ENCODE measurements at regions not wholly inside any gene's neighbourhood (a gene's known extent, or its start where the extent isn't known, plus 50 kb on each side); places are given as distances from the start of the nearest gene placed in this dataset.

DNA sequence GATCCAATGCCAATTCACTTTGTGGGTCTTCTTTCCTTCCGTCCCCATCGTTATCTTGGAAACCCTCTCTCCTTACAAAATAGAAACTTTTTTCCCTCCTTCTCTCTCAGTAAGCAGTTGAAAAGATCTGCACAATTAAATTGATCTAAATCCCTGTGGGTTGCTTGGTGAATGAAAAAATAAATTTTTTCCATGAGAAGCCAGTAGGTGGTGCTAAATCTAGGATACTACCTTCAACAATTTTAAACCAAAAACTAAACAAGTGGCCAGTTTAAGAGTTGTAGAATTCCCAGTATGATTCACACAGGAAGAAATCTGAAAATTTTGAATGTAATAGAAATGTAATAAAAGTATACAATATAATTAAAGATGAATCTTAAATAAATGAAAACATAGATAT, 990.3 kb upstream of the ZNF722 start:
- Mint-ChIP-seq H3K27ac (no peak overlapping the region), H3K4me3 (no peak overlapping the region), H3K4me1 (no peaks in the 10 kb centered on the region), H3K27me3 (no peaks in the 10 kb centered on the region), H3K9me3 (peaks cover 4 to 29% of the 10 kb centered on the region in 2 donors)
- DNase-seq = no peak
- no peak for ATAC-seq

DNA sequence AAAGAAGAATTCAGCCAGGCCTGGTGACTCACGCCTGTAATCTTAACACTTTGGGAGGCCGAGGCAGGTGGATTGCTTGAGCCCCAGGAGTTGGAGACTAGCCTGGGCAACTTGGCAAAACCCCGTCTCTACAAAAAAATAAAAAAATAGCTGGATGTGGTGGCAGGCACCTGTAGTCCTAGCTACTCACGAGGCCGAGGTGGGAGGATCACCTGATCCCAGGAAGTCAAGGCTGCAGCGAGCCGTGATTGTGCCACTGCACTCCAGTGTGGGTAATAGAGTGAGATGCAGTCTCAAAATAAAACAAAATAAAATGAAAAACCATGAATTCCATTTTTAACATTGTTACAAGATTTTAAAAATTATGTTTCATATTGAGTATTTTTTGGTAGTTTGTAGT, 988.9 kb upstream of the ZNF722 start:
- ATAC-seq = no peak
- Mint-ChIP-seq H3K4me3 (no peak overlapping the region), H3K4me1 (no peaks in the 10 kb centered on the region), H3K27ac (no peak overlapping the region), H3K27me3 (no peaks in the 10 kb centered on the region), H3K9me3 (peaks cover 12 to 33% of the 10 kb centered on the region in 2 donors)
- DNase-seq = no peak

DNA sequence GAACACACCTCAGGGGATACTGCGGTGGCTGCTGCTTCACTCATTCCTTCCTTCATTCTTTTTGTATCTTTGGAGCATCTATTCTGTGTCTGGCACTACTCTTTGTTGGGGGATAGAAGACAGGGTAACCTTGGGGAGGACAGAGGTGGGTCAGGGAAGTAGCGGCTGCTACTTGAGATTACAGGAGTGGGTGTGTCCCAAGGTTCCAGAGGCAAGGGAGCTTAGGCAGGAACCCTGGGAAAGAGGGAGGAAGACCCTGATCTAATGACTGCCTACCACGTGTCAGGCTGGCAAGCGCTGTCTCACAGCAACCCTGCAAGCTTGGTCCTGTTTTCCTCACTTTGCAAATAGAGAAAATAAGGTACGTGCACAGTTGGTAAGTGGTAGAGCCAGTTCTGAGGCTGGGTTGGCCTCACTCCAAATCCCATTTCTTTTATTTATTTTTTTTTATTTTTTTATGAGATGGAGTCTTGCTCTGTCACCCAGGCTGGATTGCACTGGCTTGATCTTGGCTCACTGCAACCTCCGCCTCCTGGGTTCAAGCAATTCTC, 985.9 kb upstream of the ZNF722 start:
- DNase-seq (no peak), ATAC-seq (no peak)
- Mint-ChIP-seq H3K27ac (no peak overlapping the region), H3K9me3 (peaks cover 20 to 47% of the 10 kb centered on the region in 2 donors), H3K4me1 (no peaks in the 10 kb centered on the region), H3K27me3 (no peaks in the 10 kb centered on the region), H3K4me3 (no peak overlapping the region)

DNA sequence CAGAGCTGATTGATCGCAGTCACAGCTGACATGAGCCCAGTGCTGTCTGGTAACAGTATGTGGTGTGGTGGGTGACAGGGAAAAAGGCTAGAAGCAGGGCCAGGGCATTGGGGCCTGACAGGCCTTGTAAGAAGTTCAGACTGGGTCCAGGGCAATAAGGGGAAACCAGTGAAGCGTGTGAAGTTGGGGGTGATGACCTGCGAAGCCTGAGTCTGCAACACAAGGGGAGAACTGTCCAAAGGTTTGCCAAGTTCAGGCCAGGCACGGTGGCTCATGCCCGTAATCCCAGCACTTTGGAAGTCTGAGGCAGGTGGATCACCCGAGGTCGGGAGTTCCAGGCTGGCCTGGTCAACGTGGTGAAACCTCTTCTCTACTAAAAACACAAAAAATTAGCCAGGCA, 983.9 kb upstream of the ZNF722 start:
- DNase-seq (no peak), ATAC-seq (no peak)
- H3K27me3 Mint-ChIP-seq = no peaks in the 10 kb centered on the region
- no peak overlapping the region for H3K4me3 Mint-ChIP-seq
- peaks cover 16 to 51% of the 10 kb centered on the region in 2 donors for H3K9me3 Mint-ChIP-seq
- no peak overlapping the region for H3K27ac Mint-ChIP-seq
- no peaks in the 10 kb centered on the region for H3K4me1 Mint-ChIP-seq

DNA sequence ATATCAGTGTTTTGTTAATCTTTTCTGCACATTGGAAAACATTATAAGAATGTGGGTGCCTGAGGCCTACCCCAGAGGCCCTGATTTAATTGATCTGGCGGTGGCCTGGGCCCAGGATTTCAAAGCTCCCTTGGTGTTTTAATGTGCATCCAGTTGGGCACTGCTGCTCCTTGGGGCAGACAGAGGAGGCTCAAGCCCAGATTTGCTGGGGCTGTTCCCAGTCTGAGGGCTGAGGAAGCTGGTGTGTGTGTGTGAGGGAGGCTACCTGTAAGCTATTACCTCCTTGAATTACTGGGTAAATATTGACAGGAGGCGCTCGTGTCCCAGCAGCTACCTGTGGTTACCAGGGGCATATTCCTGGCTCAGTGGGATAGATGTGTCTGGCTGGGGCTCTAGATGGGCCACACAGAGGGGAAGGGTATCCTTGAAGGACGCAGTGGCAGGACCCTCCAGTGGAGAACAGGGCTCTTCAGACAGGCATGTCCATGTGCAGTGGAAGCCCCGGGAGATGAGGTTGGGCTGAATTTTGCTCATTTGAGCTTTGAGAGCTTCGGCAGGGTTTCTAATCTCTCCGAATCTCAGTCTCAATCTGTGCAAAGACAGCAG, 975.4 kb upstream of the ZNF722 start:
- Mint-ChIP-seq H3K9me3 (peaks cover 11 to 39% of the 10 kb centered on the region in 2 donors), H3K27me3 (no peaks in the 10 kb centered on the region), H3K4me3 (no peak overlapping the region), H3K4me1 (no peaks in the 10 kb centered on the region), H3K27ac (peak overlapping the region in 1 of 2 donors; percentile 19)
- DNase-seq = no peak
- ATAC-seq = no peak

DNA sequence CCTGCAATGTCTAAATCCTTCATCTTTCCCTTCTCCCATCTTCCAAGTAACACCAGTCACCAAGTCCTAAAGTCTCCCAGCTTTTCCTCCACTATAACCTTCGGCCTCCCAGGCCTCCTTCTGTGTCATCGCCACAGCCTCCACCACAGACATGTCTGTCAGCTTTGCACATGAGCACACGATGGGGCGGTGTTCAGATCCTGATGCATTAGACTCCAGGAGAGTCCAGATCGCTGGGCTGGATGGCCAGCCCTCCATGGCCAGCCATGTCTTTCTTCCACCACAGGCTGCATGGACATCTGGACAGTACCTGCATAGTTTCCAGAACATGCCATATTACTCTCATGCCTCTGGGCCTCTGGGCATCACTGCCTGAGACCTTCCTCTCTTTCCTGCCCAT, 974.2 kb upstream of the ZNF722 start:
- ATAC-seq (no peak), DNase-seq (no peak)
- Mint-ChIP-seq H3K27ac (no peak overlapping the region), H3K9me3 (peaks cover 11 to 50% of the 10 kb centered on the region in 2 donors), H3K4me3 (no peak overlapping the region), H3K4me1 (no peaks in the 10 kb centered on the region), H3K27me3 (no peaks in the 10 kb centered on the region)

DNA sequence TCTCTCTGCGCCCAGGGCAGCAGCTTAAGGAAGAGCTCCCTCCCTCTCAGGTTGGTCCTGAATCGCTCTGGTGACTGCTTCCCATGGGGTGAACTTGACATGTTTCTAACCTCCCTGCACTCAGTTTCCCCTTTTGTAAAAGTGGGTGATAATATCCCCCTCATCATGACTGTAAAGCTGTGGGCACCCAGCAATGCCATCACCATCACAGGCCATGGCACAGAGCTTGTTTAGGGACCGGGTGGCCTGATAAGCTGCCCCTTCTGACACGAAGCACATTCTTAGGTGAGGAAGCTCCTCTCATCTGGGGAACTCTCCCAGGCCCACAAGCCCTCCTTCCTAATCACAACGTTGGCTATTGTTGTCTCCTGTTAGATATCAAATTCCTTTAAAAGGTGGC, 972.8 kb upstream of the ZNF722 start:
- peaks cover 11 to 64% of the 10 kb centered on the region in 2 donors for H3K9me3 Mint-ChIP-seq

DNA sequence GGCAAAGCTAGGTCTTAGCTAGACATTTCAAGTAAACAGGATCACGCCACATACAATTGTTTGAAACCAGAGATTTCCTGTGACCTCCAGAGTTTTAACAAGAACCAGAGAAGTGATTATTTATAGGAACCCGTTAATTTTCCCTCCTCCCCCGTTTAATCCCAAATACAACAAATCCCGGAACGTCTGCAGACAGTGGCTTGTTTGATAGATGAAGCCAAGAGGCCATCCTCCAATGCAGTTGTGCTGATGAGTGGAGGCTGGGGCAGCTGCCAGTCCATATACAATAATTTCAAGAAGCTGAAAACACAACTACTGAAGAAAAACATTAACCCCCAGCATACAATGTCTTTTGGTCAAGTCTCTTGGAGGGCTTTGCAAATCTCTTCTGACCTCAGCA, 971.6 kb upstream of the ZNF722 start:
- Mint-ChIP-seq H3K27ac (no peak overlapping the region), H3K4me1 (no peaks in the 10 kb centered on the region), H3K9me3 (peaks cover 16 to 72% of the 10 kb centered on the region in 2 donors), H3K27me3 (no peaks in the 10 kb centered on the region), H3K4me3 (no peak overlapping the region)
- DNase-seq (no peak), ATAC-seq (no peak)

More for the DNA sequence above, 972.8 kb upstream of the ZNF722 start:
- H3K27me3 Mint-ChIP-seq = no peaks in the 10 kb centered on the region
- ATAC-seq (no peak), DNase-seq (no peak)
- no peaks in the 10 kb centered on the region for H3K4me1 Mint-ChIP-seq
- no peak overlapping the region for H3K4me3 Mint-ChIP-seq
- peak overlapping the region in 1 of 2 donors; percentile 61 for H3K27ac Mint-ChIP-seq

DNA sequence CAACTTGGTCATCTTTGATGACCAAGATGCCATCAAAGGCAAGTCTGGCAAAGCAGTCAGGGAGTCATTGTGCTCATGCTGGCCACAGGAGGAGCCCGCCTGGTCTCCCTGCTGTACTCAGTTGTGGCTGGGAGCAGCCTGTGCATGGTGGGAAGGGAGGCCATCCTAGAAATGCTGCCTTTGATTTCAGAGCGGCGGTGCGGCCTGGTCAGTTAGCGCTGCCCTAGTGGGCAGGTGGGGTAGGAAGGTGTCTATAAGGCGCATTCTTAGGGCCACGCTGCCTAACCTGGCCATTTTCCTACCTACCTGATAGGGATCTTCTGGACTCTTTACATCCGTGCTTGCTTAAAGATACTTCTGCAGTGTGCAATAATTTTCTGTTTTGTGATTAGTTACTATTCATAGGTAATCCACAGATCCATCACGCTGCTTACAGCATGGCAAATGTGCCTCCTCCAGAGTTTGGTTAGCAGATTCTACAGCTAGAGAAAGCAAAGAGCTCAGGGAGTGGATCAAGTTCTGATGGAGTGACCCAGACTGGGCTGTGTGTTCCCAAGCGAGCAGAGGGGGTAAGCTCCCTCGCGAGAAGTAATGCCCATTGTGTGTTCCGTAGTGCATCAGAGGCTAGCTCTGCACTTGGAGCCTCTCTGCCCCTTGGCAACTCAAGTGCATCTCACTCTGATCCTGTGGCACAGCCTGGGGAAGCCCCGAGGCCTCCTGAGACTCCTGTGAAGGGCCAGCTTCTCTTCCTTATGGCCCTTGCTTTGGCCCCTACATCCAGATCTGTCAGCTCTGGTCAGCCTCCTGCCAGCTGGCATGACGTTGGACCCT, 970.1 kb upstream of the ZNF722 start:
- peaks cover 16 to 62% of the 10 kb centered on the region in 2 donors for H3K9me3 Mint-ChIP-seq
- no peak overlapping the region for H3K4me3 Mint-ChIP-seq
- no peak for DNase-seq
- H3K4me1 Mint-ChIP-seq = no peaks in the 10 kb centered on the region
- H3K27me3 Mint-ChIP-seq = no peaks in the 10 kb centered on the region
- H3K27ac Mint-ChIP-seq = no peak overlapping the region
- ATAC-seq = no peak

DNA sequence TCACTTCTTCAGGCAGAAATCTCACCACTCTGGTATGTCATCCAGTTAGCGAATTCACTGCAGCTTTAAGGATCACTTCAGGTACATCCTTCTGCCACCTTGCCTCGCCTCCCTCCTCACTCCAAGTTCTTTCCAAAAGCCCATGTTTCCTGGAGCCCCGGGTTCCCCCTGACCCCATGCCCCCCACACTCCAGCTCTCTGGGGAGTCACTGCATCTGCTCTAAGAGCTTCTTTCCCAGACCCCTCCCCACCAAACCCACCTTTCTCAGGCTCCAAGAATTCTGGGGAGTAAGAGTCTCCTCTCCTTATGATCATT, 969.5 kb upstream of the ZNF722 start:
- H3K27me3 Mint-ChIP-seq = no peaks in the 10 kb centered on the region
- no peak for DNase-seq
- no peaks in the 10 kb centered on the region for H3K4me1 Mint-ChIP-seq

DNA sequence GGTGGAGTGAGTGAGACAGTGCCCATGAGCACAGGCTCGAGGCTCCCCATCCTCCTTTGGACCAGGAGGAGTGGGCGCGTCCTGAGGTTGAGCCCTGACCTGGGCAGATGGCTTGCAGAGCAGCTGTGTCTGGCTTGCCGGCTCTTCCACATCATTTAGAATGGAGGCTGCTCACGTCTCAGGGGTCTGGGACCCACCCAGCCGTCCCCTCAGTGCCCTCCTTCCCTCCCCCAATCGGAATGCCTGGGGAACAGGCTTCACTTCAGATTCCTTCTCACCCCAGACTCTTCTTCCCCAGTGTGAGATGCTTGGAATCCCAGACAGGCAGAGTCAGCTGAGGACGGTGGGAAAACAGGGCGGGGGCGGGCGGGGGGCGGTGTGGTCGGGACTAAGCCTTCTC, 968.6 kb upstream of the ZNF722 start:
- DNase-seq (no peak), ATAC-seq (no peak)
- Mint-ChIP-seq H3K4me3 (no peak overlapping the region), H3K4me1 (no peaks in the 10 kb centered on the region), H3K27me3 (no peaks in the 10 kb centered on the region), H3K9me3 (peaks cover 6 to 55% of the 10 kb centered on the region in 2 donors), H3K27ac (no peak overlapping the region)

More for the DNA sequence above, 969.5 kb upstream of the ZNF722 start:
- no peak overlapping the region for H3K4me3 Mint-ChIP-seq
- H3K9me3 Mint-ChIP-seq = peaks cover 15 to 62% of the 10 kb centered on the region in 2 donors
- ATAC-seq = no peak
- no peak overlapping the region for H3K27ac Mint-ChIP-seq

DNA sequence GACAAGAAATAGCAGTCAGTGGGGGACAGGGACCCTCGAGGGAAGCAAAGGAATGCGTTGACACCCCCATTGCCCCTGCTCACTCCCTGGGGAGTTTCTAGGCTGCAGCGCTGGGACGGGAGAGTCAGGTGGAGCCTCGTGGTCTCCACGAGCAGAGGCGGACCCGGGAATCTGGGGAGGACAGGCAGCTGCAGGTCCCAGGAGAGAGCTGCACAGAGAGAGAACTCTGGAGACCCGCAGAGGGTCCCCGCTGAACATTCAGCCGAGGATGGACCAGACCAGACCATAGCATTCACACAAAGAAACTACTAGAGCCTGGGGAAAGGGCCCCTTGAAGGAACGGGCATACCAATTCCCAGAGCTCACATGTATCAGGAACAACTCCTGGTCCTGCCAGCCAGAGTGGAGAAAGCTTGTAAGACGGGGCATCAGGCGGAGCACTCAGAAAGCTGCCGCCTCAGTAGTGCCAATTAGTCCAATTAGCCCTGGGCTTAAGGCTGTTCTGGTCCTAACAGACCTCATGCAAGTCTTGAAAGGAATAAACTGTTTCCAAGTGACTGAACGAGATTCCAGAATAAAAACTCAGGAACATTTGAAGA, 966.7 kb upstream of the ZNF722 start:
- Mint-ChIP-seq H3K27ac (no peak overlapping the region), H3K9me3 (peaks cover 17 to 65% of the 10 kb centered on the region in 2 donors), H3K4me1 (no peaks in the 10 kb centered on the region), H3K4me3 (no peak overlapping the region), H3K27me3 (no peaks in the 10 kb centered on the region)
- DNase-seq = no peak
- ATAC-seq = no peak

DNA sequence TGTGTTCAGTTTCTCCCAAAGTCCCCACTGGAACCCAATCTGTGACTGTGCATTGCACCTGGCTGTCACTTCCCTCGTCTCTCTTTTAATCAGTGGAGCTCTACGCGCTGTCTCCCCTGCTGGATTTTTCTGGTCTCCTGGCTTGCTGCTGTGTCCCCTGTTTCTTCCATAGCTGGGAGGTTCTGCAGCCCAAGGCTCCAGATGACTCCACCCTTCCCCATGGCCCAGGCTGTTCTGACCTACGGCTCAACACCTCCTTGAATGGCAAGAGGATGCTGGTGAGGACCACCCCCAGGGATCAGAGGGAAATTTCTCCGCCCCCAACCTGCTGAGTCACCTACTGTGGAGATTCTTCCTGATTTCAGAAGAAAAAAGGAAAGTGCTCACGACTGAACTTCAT, 961.4 kb upstream of the ZNF722 start:
- Mint-ChIP-seq H3K27me3 (no peaks in the 10 kb centered on the region), H3K9me3 (peaks cover 32 to 72% of the 10 kb centered on the region in 2 donors), H3K27ac (no peak overlapping the region), H3K4me3 (no peak overlapping the region), H3K4me1 (no peaks in the 10 kb centered on the region)
- DNase-seq = no peak
- no peak for ATAC-seq

DNA sequence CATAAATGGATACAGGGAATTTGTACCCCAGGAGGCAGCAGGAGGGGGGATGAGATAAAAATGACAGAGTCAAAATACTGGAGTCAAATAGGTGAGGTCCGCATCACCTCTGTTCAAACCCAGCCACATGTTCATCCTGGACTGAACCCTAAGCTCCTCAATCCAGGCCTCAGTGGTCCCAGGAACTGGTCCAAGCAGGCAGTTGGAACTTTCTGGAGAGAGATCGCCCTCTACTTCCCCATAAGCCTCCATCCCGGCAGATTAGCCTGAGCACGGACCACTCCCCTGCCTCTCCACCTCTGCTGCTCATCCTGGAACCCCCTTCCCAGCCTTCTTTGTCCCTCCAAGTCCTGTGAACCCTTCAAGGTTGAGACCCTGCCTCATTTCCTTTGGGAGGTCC, 959.7 kb upstream of the ZNF722 start:
- no peak overlapping the region for H3K4me3 Mint-ChIP-seq
- H3K9me3 Mint-ChIP-seq = peaks cover 38 to 77% of the 10 kb centered on the region in 2 donors
- no peaks in the 10 kb centered on the region for H3K4me1 Mint-ChIP-seq
- no peaks in the 10 kb centered on the region for H3K27me3 Mint-ChIP-seq
- no peak for DNase-seq
- H3K27ac Mint-ChIP-seq = no peak overlapping the region
- no peak for ATAC-seq

DNA sequence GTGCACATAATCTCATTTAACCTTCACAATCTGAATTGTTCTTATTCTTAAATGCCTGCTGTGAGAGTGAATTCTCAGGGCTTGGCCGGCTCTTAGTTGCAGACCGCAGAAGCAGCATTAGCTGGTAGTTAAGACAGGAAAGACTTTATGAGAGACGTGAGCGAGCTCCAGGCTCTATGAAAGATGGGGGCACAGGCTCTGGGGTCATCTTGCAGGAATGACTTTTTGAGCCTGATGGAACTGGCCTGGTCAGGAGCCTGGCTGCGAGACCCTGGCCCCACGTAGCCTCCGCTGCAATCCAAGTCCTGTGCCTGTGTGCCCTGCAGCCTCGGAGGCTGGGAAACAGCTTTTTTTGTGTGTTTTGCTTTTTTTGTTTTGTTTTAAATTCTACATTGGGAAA, 958.8 kb upstream of the ZNF722 start:
- DNase-seq = no peak

DNA sequence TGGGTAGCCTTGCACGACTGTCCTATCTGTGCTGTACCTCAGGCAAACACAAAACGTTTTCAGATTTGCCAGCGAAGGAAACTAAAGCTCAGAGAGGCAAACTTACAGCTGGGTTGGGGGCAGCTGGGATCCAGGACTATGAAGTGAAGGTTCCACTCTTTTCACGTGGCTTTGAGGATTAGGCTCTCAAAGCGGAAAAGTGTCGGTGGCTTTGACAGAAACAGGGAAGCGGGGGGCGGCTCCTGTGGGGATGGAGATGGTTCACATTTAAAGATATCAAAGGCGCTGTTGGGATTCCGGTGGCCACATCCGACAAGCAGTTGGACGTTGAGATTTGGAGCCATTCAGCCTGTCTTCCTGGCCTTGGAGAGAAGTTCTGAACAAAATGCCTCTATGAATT, 958.3 kb upstream of the ZNF722 start:
- no peak for DNase-seq
- no peak for ATAC-seq
- Mint-ChIP-seq H3K27me3 (no peaks in the 10 kb centered on the region), H3K27ac (no peak overlapping the region), H3K4me3 (no peak overlapping the region), H3K4me1 (no peaks in the 10 kb centered on the region), H3K9me3 (peaks cover 36 to 71% of the 10 kb centered on the region in 2 donors)

More for the DNA sequence above, 958.8 kb upstream of the ZNF722 start:
- Mint-ChIP-seq H3K9me3 (peaks cover 38 to 74% of the 10 kb centered on the region in 2 donors), H3K4me3 (no peak overlapping the region), H3K27me3 (no peaks in the 10 kb centered on the region), H3K4me1 (no peaks in the 10 kb centered on the region), H3K27ac (no peak overlapping the region)
- no peak for ATAC-seq

Measured in stimulated activated naive CD8-positive, alpha-beta T cell treated with anti-CD3 and anti-CD28 coated beads, Interleukin-15, amount 100 ng/mL, for 72 hours (primary cell).